Tongue (tissue), 1 donor: ENCODE measurements at regions not wholly inside any gene's neighbourhood (a gene's known extent, or its start where the extent isn't known, plus 50 kb on each side); places are given as distances from the start of the nearest gene placed in this dataset.
A peak's percentile ranks its signal among the peaks of the same experiment; 100 is the strongest.

Source experiments
- DNase-seq: peaks from one replicate; pipeline ENCODE4 v3.0.0-alpha.2; 2015

GRCh38 chr1:14039582-14040430 lies 339.8 kb downstream of the PRDM2 start:
- DNase-seq: no peak

- no peak for DNase-seq
These were observed 350.0 kb downstream of the PRDM2 start for GRCh38 chr1:14049965-14050364.

- peak; percentile 54 for DNase-seq
These were observed 355.6 kb downstream of the PRDM2 start for GRCh38 chr1:14055442-14056223.

GRCh38 chr1:14057640-14058039 lies 357.7 kb downstream of the PRDM2 start:
- DNase-seq: no peak

GRCh38 chr1:14061204-14061603 lies 361.2 kb downstream of the PRDM2 start:
- DNase-seq: no peak

- no peak for DNase-seq
These were observed 361.7 kb downstream of the PRDM2 start for GRCh38 chr1:14061722-14062121.

- DNase-seq: no peak
These were observed 362.7 kb downstream of the PRDM2 start for GRCh38 chr1:14062669-14063068.

- peak; percentile 8 for DNase-seq
These were observed 364.9 kb downstream of the PRDM2 start for GRCh38 chr1:14064649-14065442.

- DNase-seq: peak; percentile 6
These were observed 365.5 kb downstream of the PRDM2 start for GRCh38 chr1:14065486-14065885.

GRCh38 chr1:14067036-14067435 lies 367.0 kb downstream of the PRDM2 start:
- no peak for DNase-seq

GRCh38 chr1:14067711-14068110 lies 367.7 kb downstream of the PRDM2 start:
- no peak for DNase-seq

GRCh38 chr1:14071581-14071980 lies 371.6 kb downstream of the PRDM2 start:
- DNase-seq: no peak

GRCh38 chr1:14080653-14081052 lies 380.7 kb downstream of the PRDM2 start:
- no peak for DNase-seq

GRCh38 chr1:14082331-14082730 lies 382.3 kb downstream of the PRDM2 start:
- no peak for DNase-seq

- DNase-seq: no peak
These were observed 383.3 kb downstream of the PRDM2 start for GRCh38 chr1:14083277-14083676.

GRCh38 chr1:14083706-14084105 lies 383.7 kb downstream of the PRDM2 start:
- no peak for DNase-seq

GRCh38 chr1:14090062-14090461 lies 390.1 kb downstream of the PRDM2 start:
- no peak for DNase-seq

- no peak for DNase-seq
These were observed 390.5 kb downstream of the PRDM2 start for GRCh38 chr1:14090531-14090930.

GRCh38 chr1:14094611-14095400 lies 394.8 kb downstream of the PRDM2 start:
- peak; percentile 47 for DNase-seq

- DNase-seq: no peak
These were observed 398.4 kb downstream of the PRDM2 start for GRCh38 chr1:14098294-14098913.

GRCh38 chr1:14100444-14100843 lies 400.5 kb downstream of the PRDM2 start:
- DNase-seq: no peak
